ENCODE measurements at regions not wholly inside any gene's neighbourhood (a gene's known extent, or its start where the extent isn't known, plus 50 kb on each side); places are given as distances from the start of the nearest gene placed in this dataset.

GRCh38 chr16:52368859-52369258, 178.1 kb downstream of the TOX3 start:
- Histone ChIP-seq H3F3A (replicated peaks; ENCODE audit: low read depth) (no peaks in the 10 kb centered on the region), H3K79me2 (replicated peaks; ENCODE audit: insufficient read depth) (no peaks in the 10 kb centered on the region), H3K4me2 (no peak overlapping the region), H3K27ac (ENCODE audit: low read depth) (no peak overlapping the region), H3K4me3 (no peak overlapping the region), H3K4me1 (ENCODE audit: insufficient read depth) (no peaks in the 10 kb centered on the region), H3K36me3 (ENCODE audit: insufficient read depth) (no peaks in the 10 kb centered on the region), H2AFZ (no peak overlapping the region), H3K27me3 (ENCODE audit: insufficient read depth) (no peaks in the 10 kb centered on the region), H3K9me2 (ENCODE audit: insufficient read depth) (no peaks in the 10 kb centered on the region; the same call in 1 of the 2 replicates), H4K20me1 (replicated peaks; ENCODE audit: insufficient read depth) (no peaks in the 10 kb centered on the region)
- no peak for ATAC-seq
- TF ChIP-seq STAT1 (IDR thresholded peaks at IDR 0.05; ENCODE audit: unreplicated experiment) (no peak), ETS1 (IDR thresholded peaks at IDR 0.05) (no peak), POLR2AphosphoS5 (IDR thresholded peaks at IDR 0.05; ENCODE audit: low read depth) (no peak), NANOG (IDR thresholded peaks at IDR 0.05; ENCODE audit: borderline replicate concordance) (no peak), ZNF331 (CRISPR knock-in tag; IDR thresholded peaks at IDR 0.05; ENCODE audit: low read depth) (no peak), JUNB (IDR thresholded peaks at IDR 0.05; ENCODE audit: unreplicated experiment) (no peak), EZH2 (IDR thresholded peaks at IDR 0.05; ENCODE audit: low read depth, unreplicated experiment) (no peak), CREB1 (CRISPR knock-in tag; IDR thresholded peaks at IDR 0.05; ENCODE audit: low read depth) (no peak), ZNF462 (CRISPR knock-in tag; IDR thresholded peaks at IDR 0.05) (no peak), ZNF114 (CRISPR knock-in tag; IDR thresholded peaks at IDR 0.05) (no peak), EZH2phosphoT487 (IDR thresholded peaks at IDR 0.05; ENCODE audit: unreplicated experiment) (no peak)
- TF ChIP-seq, protein P1, sequence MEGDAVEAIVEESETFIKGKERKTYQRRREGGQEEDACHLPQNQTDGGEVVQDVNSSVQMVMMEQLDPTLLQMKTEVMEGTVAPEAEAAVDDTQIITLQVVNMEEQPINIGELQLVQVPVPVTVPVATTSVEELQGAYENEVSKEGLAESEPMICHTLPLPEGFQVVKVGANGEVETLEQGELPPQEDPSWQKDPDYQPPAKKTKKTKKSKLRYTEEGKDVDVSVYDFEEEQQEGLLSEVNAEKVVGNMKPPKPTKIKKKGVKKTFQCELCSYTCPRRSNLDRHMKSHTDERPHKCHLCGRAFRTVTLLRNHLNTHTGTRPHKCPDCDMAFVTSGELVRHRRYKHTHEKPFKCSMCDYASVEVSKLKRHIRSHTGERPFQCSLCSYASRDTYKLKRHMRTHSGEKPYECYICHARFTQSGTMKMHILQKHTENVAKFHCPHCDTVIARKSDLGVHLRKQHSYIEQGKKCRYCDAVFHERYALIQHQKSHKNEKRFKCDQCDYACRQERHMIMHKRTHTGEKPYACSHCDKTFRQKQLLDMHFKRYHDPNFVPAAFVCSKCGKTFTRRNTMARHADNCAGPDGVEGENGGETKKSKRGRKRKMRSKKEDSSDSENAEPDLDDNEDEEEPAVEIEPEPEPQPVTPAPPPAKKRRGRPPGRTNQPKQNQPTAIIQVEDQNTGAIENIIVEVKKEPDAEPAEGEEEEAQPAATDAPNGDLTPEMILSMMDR (conservative IDR thresholded peaks at IDR 0.05; ENCODE audit: low read depth in 2 of 2), result no peak
- TF ChIP-seq, protein P2, sequence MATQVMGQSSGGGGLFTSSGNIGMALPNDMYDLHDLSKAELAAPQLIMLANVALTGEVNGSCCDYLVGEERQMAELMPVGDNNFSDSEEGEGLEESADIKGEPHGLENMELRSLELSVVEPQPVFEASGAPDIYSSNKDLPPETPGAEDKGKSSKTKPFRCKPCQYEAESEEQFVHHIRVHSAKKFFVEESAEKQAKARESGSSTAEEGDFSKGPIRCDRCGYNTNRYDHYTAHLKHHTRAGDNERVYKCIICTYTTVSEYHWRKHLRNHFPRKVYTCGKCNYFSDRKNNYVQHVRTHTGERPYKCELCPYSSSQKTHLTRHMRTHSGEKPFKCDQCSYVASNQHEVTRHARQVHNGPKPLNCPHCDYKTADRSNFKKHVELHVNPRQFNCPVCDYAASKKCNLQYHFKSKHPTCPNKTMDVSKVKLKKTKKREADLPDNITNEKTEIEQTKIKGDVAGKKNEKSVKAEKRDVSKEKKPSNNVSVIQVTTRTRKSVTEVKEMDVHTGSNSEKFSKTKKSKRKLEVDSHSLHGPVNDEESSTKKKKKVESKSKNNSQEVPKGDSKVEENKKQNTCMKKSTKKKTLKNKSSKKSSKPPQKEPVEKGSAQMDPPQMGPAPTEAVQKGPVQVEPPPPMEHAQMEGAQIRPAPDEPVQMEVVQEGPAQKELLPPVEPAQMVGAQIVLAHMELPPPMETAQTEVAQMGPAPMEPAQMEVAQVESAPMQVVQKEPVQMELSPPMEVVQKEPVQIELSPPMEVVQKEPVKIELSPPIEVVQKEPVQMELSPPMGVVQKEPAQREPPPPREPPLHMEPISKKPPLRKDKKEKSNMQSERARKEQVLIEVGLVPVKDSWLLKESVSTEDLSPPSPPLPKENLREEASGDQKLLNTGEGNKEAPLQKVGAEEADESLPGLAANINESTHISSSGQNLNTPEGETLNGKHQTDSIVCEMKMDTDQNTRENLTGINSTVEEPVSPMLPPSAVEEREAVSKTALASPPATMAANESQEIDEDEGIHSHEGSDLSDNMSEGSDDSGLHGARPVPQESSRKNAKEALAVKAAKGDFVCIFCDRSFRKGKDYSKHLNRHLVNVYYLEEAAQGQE (IDR thresholded peaks at IDR 0.05; ENCODE audit: unreplicated experiment), result no peak
- DNase-seq (ENCODE audit: low spot score), result no peak
- 0 out of 3 replicates have a peak, but pooled peaks cover 3% of the 10 kb centered on the region for H3K36me3 Mint-ChIP-seq (ENCODE audit: low read depth)
- no peaks in the 10 kb centered on the region for H3K4me1 Mint-ChIP-seq
- H3K4me3 Mint-ChIP-seq, result no peak overlapping the region
- peaks cover 2% of the 10 kb centered on the region for H3K27me3 Mint-ChIP-seq (ENCODE audit: insufficient read depth, low read depth, poor library complexity)
- H3K9me3 Mint-ChIP-seq, result peaks cover 7% of the 10 kb centered on the region; the same call in 2 of the 3 replicates
- no peak overlapping the region for H3K27ac Mint-ChIP-seq
